Liver (tissue), 8 donors: ENCODE measurements at regions not wholly inside any gene's neighbourhood (a gene's known extent, or its start where the extent isn't known, plus 50 kb on each side); places are given as distances from the start of the nearest gene placed in this dataset.
"Not testable (repeated sequence)": the region's sequence is repeated elsewhere in the genome, so short reads cannot be mapped to it uniquely, and the experiment has no call there.

ENCODE experiments used
- DNase-seq: peaks from one replicate; pipeline ENCODE4 v3.0.0-alpha.2; 2017; ENCODE audit warnings: low spot score
- H3K27ac ChIP-seq, 2 donors: one replicate each; pipeline ENCODE4 v1.7.0; 2013; ENCODE audit warnings: inconsistent platforms in 2 of 2, low read length in 2 of 2, control low read depth in 1 of 2, low read depth in 1 of 2, mild to moderate bottlenecking in 1 of 2
- H3K27me3 ChIP-seq, 4 donors: one replicate each; pipeline versions ENCODE4 v1.6.1 to v1.7.0; 2013; ENCODE audit warnings: low read length in 3 of 4, inconsistent platforms in 1 of 4, mild to moderate bottlenecking in 1 of 4, moderate library complexity in 1 of 4; ENCODE audit not compliant: control insufficient read depth in 4 of 4, insufficient read depth in 4 of 4
- H3K36me3 ChIP-seq, 4 donors: one replicate each; pipeline versions ENCODE4 v1.6.1 to v1.7.0; 2013; ENCODE audit warnings: low read length in 3 of 4, mild to moderate bottlenecking in 3 of 4, low read depth in 1 of 4, moderate library complexity in 1 of 4; ENCODE audit not compliant: control insufficient read depth in 4 of 4, insufficient read depth in 3 of 4
- H3K4me1 ChIP-seq, 4 donors: one replicate each; pipeline versions ENCODE4 v1.6.1 to v1.7.0; 2013; ENCODE audit warnings: low read length in 3 of 4, mild to moderate bottlenecking in 3 of 4, moderate library complexity in 1 of 4; ENCODE audit not compliant: control insufficient read depth in 4 of 4, insufficient read depth in 4 of 4
- H3K4me3 ChIP-seq, 3 donors: one replicate each; pipeline versions ENCODE4 v1.6.1 to v1.7.0; 2013; ENCODE audit warnings: low read length in 3 of 3, control low read depth in 1 of 3, low read depth in 1 of 3, mild to moderate bottlenecking in 1 of 3
- H3K9ac ChIP-seq, 2 donors: one replicate each; pipeline ENCODE4 v1.7.0; 2013; ENCODE audit warnings: low read length in 2 of 2, mild to moderate bottlenecking in 2 of 2, moderate library complexity in 2 of 2, control low read depth in 1 of 2, low read depth in 1 of 2
- H3K9me3 ChIP-seq, 4 donors: one replicate each; pipeline versions ENCODE4 v1.6.1 to v1.7.0; 2013; ENCODE audit warnings: low read length in 3 of 4; ENCODE audit not compliant: control insufficient read depth in 4 of 4
- ATF3 ChIP-seq: IDR thresholded peaks from 2 replicates; pipeline ENCODE4 v1.6.1; 2016; ENCODE audit warnings: antibody characterized with exemption
- CTCF ChIP-seq: fragments of 150-350 bp; IDR thresholded peaks from 2 replicates; pipeline ENCODE4 v1.5.1; 2017; ENCODE audit warnings: improper control_type of control experiment, low read depth, low read length; ENCODE audit not compliant: missing input control
- EGR1 ChIP-seq, 2 donors: IDR thresholded peaks; 2 replicates each; pipeline ENCODE4 v1.6.1; 2016 to 2018; ENCODE audit warnings: antibody characterized with exemption in 2 of 2, low read depth in 2 of 2
- FOXA1 ChIP-seq: IDR thresholded peaks from 2 replicates; pipeline ENCODE4 v1.6.1; 2016; ENCODE audit warnings: antibody characterized with exemption
- FOXA2 ChIP-seq: IDR thresholded peaks from 2 replicates; pipeline ENCODE4 v1.6.1; 2016; ENCODE audit warnings: antibody characterized with exemption
- GABPA ChIP-seq, 2 donors: IDR thresholded peaks in 1 of 2; conservative IDR thresholded peaks in 1 of 2; 2 replicates each; pipeline ENCODE4 v1.6.1; 2016; ENCODE audit warnings: antibody characterized with exemption in 2 of 2, mild to moderate bottlenecking in 1 of 2, moderate library complexity in 1 of 2
- HNF4A ChIP-seq, 2 donors: conservative IDR thresholded peaks; 2 replicates each; pipeline ENCODE4 v1.6.1; 2016; ENCODE audit warnings: antibody characterized with exemption in 2 of 2, mild to moderate bottlenecking in 2 of 2
- HNF4G ChIP-seq: IDR thresholded peaks from 2 replicates; pipeline ENCODE4 v1.6.1; 2016; ENCODE audit warnings: antibody characterized with exemption
- JUND ChIP-seq, 2 donors: IDR thresholded peaks; 2 replicates each; pipeline ENCODE4 v1.6.1; 2016; ENCODE audit warnings: antibody characterized with exemption in 2 of 2
- MAX ChIP-seq: IDR thresholded peaks from 2 replicates; pipeline ENCODE4 v1.6.1; 2016; ENCODE audit warnings: antibody characterized with exemption
- NR2F2 ChIP-seq: IDR thresholded peaks from 2 replicates; pipeline ENCODE4 v1.6.1; 2016; ENCODE audit warnings: antibody characterized with exemption
- RAD21 ChIP-seq, 2 donors: IDR thresholded peaks; 2 replicates each; pipeline ENCODE4 v1.6.1; 2016; ENCODE audit warnings: antibody characterized with exemption in 2 of 2, mild to moderate bottlenecking in 2 of 2
- REST ChIP-seq: IDR thresholded peaks from 2 replicates; pipeline ENCODE4 v1.6.1; 2016; ENCODE audit warnings: antibody characterized with exemption, mild to moderate bottlenecking
- RXRA ChIP-seq, 2 donors: IDR thresholded peaks; 2 replicates each; pipeline ENCODE4 v1.6.1; 2017 to 2018; ENCODE audit warnings: antibody characterized with exemption in 2 of 2, mild to moderate bottlenecking in 1 of 2
- SP1 ChIP-seq: IDR thresholded peaks from 2 replicates; pipeline ENCODE4 v1.6.1; 2018; ENCODE audit warnings: antibody characterized with exemption, mild to moderate bottlenecking
- TAF1 ChIP-seq: conservative IDR thresholded peaks from 2 replicates; pipeline ENCODE4 v1.6.1; 2016; ENCODE audit warnings: antibody characterized with exemption, mild to moderate bottlenecking
- YY1 ChIP-seq: IDR thresholded peaks from 2 replicates; pipeline ENCODE4 v1.6.1; 2016; ENCODE audit warnings: antibody characterized with exemption, mild to moderate bottlenecking
- ZBTB33 ChIP-seq: IDR thresholded peaks from 2 replicates; pipeline ENCODE4 v1.6.1; 2016; ENCODE audit warnings: antibody characterized with exemption
- WGBS: extraction: QIAGEN DNeasy Blood & Tissue Kit; methylation state at CpG from one replicate; pipeline ENCODE4 v1.1.7; 2013; 5-methylcytosine and 5-hydroxymethylcytosine counted together
- donor health status: healthy.
- donor health status: healthy.
- donor health status: healthy.
- donor health status: healthy.
- donor health status: healthy.

- peaks cover 0 to 4% (median 0%) of the 10 kb centered on the region in 4 donors for H3K9me3 ChIP-seq
- TF ChIP-seq TAF1: no peak
- no peak for TF ChIP-seq FOXA2
- no peak for TF ChIP-seq RAD21 (IDR thresholded peaks at IDR 0.05)
- TF ChIP-seq REST: no peak
- no peak for TF ChIP-seq MAX
- TF ChIP-seq FOXA1: no peak
- TF ChIP-seq RXRA (IDR thresholded peaks at IDR 0.05): no peak
- no peak for TF ChIP-seq EGR1 (IDR thresholded peaks at IDR 0.05; ENCODE audit: low read depth in 2 of 2)
- TF ChIP-seq ZBTB33: no peak
- TF ChIP-seq SP1: no peak
- TF ChIP-seq ATF3: no peak
- TF ChIP-seq GABPA (IDR thresholded peaks at IDR 0.05 in 1 of 2, conservative IDR thresholded peaks at IDR 0.05 in 1 of 2): no peak
- TF ChIP-seq HNF4G: no peak
- no peak for TF ChIP-seq HNF4A (conservative IDR thresholded peaks at IDR 0.05)
- no peak for TF ChIP-seq JUND (IDR thresholded peaks at IDR 0.05)
- TF ChIP-seq YY1: no peak
- no peak for TF ChIP-seq CTCF
- TF ChIP-seq NR2F2: no peak
- DNase-seq: no peak
- H3K9ac ChIP-seq: no peak overlapping the region
- no peaks in the 10 kb centered on the region for H3K4me1 ChIP-seq
- 90% methylated on average over 1 of the region's 1 CpG for WGBS
- H3K4me3 ChIP-seq: no peak overlapping the region
- no peaks in the 10 kb centered on the region for H3K36me3 ChIP-seq
- no peak overlapping the region for H3K27ac ChIP-seq
- H3K27me3 ChIP-seq: peaks cover 0 to 3% (median 0%) of the 10 kb centered on the region in 4 donors
Observed at GRCh38 chr12:66756631-66757030, 77.8 kb upstream of the GRIP1 start.

GRCh38 chr12:66760122-66760521 is 81.2 kb upstream of the GRIP1 start:
- H3K4me3 ChIP-seq, H3K27me3 ChIP-seq, H3K27ac ChIP-seq, H3K36me3 ChIP-seq, H3K9me3 ChIP-seq, H3K4me1 ChIP-seq, H3K9ac ChIP-seq, DNase-seq: not testable (repeated sequence)
- WGBS: 76% methylated on average over 4 of the region's 4 CpGs
